ENCODE measurements at regions not wholly inside any gene's neighbourhood (a gene's known extent, or its start where the extent isn't known, plus 50 kb on each side); places are given as distances from the start of the nearest gene placed in this dataset.

GRCh38 chr18:45236676-45237075, 378.6 kb upstream of the SLC14A2 start:
- no peak for DNase-seq (ENCODE audit: insufficient read length, low spot score)
- no peak for FAIRE-seq
- TF ChIP-seq CTCF (IDR thresholded peaks at IDR 0.05; ENCODE audit: insufficient read depth, missing control alignments): no peak

- FAIRE-seq (no peak), DNase-seq (ENCODE audit: insufficient read length, low spot score) (no peak)
- no peak for TF ChIP-seq CTCF (IDR thresholded peaks at IDR 0.05; ENCODE audit: insufficient read depth, missing control alignments)
Measured at GRCh38 chr18:45237343-45238098, 377.8 kb upstream of the SLC14A2 start.

- DNase-seq (ENCODE audit: insufficient read length, low spot score) (no peak), FAIRE-seq (no peak)
- no peak for TF ChIP-seq CTCF (IDR thresholded peaks at IDR 0.05; ENCODE audit: insufficient read depth, missing control alignments)
Measured at GRCh38 chr18:45241271-45241670, 374.0 kb upstream of the SLC14A2 start.

- FAIRE-seq (no peak), DNase-seq (ENCODE audit: insufficient read length, low spot score) (no peak)
- TF ChIP-seq CTCF (IDR thresholded peaks at IDR 0.05; ENCODE audit: insufficient read depth, missing control alignments): no peak
Measured at GRCh38 chr18:45241982-45242565, 373.2 kb upstream of the SLC14A2 start.

GRCh38 chr18:45243340-45244110, 371.8 kb upstream of the SLC14A2 start:
- no peak for TF ChIP-seq CTCF (IDR thresholded peaks at IDR 0.05; ENCODE audit: insufficient read depth, missing control alignments)
- FAIRE-seq (no peak), DNase-seq (ENCODE audit: insufficient read length, low spot score) (no peak)

GRCh38 chr18:45245091-45245511, 370.2 kb upstream of the SLC14A2 start:
- no peak for TF ChIP-seq CTCF (IDR thresholded peaks at IDR 0.05; ENCODE audit: insufficient read depth, missing control alignments)
- DNase-seq (ENCODE audit: insufficient read length, low spot score) (no peak), FAIRE-seq (no peak)
